Left lung (tissue), 4 donors: ENCODE measurements at regions not wholly inside any gene's neighbourhood (a gene's known extent, or its start where the extent isn't known, plus 50 kb on each side); places are given as distances from the start of the nearest gene placed in this dataset.
"Not testable (repeated sequence)": the region's sequence is repeated elsewhere in the genome, so short reads cannot be mapped to it uniquely, and the experiment has no call there.

ENCODE experiments used
- ATAC-seq: fragments of 200-7000 bp; cut with Tn5 transposase; one replicate; pipeline ENCODE4 v1.9.1; 2020; ENCODE audit warnings: moderate library complexity
- DNase-seq, 4 donors: peaks; one replicate each; pipeline ENCODE4 v3.0.0-alpha.2; 2013 to 2020
- H3K27ac ChIP-seq, 2 donors: fragments of 200-600 bp; sonication (generic) in 1 of 2; one replicate each; pipeline versions ENCODE4 v1.5.0 to v1.8.0; 2020 to 2021
- H3K27me3 ChIP-seq, 2 donors: fragments of 200-600 bp; sonication (generic) in 1 of 2; one replicate each; pipeline versions ENCODE4 v1.5.0 to v1.8.0; 2020 to 2021
- H3K36me3 ChIP-seq, 2 donors: fragments of 200-600 bp; sonication (generic) in 1 of 2; one replicate each; pipeline versions ENCODE4 v1.5.0 to v1.8.0; 2020 to 2021
- H3K4me1 ChIP-seq, 2 donors: fragments of 200-600 bp; one replicate each; pipeline ENCODE4 v1.8.0; 2021
- H3K4me3 ChIP-seq, 2 donors: fragments of 200-600 bp; sonication (generic) in 1 of 2; one replicate each; pipeline versions ENCODE4 v1.5.0 to v1.8.0; 2020 to 2021; ENCODE audit warnings: mild to moderate bottlenecking in 1 of 2
- H3K9me3 ChIP-seq, 2 donors: fragments of 200-600 bp; sonication (generic) in 1 of 2; one replicate each; pipeline versions ENCODE4 v1.5.0 to v1.8.0; 2020 to 2021
- CTCF ChIP-seq, 2 donors: fragments of 200-600 bp; sonication (generic) in 1 of 2; IDR thresholded peaks; one replicate each; pipeline versions ENCODE4 v1.5.0 to v1.8.0; 2021; ENCODE audit warnings: antibody characterized with exemption in 2 of 2
- intact Hi-C, 2 donors: fragments of 100-400 bp; cut with DNase I; formaldehyde crosslinking; loops; one replicate each; pipeline versions ENCODE4 v1.11.2 to v1.14.2; 2022
- donor health status: DM: no; HTN: yes; CAD: no.
- donor health status: DM: no; HTN: no; CAD: no.

- Histone ChIP-seq H3K27me3 (no peaks in the 10 kb centered on the region), H3K4me3 (no peak overlapping the region), H3K36me3 (no peaks in the 10 kb centered on the region), H3K9me3 (no peaks in the 10 kb centered on the region), H3K4me1 (no peaks in the 10 kb centered on the region), H3K27ac (no peak overlapping the region)
- no peak for DNase-seq
- intact Hi-C loops: no loop called here
- TF ChIP-seq CTCF (IDR thresholded peaks at IDR 0.05): no peak
- ATAC-seq: no peak
Observed at GRCh38 chr14:83085725-83086124, 1552.1 kb upstream of the SEL1L start.

GRCh38 chr14:83091991-83092956 lies 1558.6 kb upstream of the SEL1L start:
- ATAC-seq, H3K9me3 ChIP-seq, H3K4me1 ChIP-seq, intact Hi-C loops, H3K27ac ChIP-seq, H3K4me3 ChIP-seq, H3K27me3 ChIP-seq, H3K36me3 ChIP-seq: not testable (repeated sequence)
- peak in 3 of 4 donors; percentile 9 to 67 (median 20) for DNase-seq

- Histone ChIP-seq H3K9me3 (peaks cover 0 to 6% of the 10 kb centered on the region in 2 donors), H3K27ac (no peak overlapping the region), H3K4me1 (no peaks in the 10 kb centered on the region), H3K27me3 (no peaks in the 10 kb centered on the region), H3K4me3 (no peak overlapping the region), H3K36me3 (no peaks in the 10 kb centered on the region)
- TF ChIP-seq CTCF (IDR thresholded peaks at IDR 0.05): no peak
- intact Hi-C loops: no loop called here
- DNase-seq (peak in 1 of 4 donors; percentile 10), ATAC-seq (no peak)
Observed at GRCh38 chr14:83096092-83096491, 1562.4 kb upstream of the SEL1L start.

GRCh38 chr14:83101846-83102245 lies 1568.2 kb upstream of the SEL1L start:
- Histone ChIP-seq H3K36me3 (no peaks in the 10 kb centered on the region), H3K27ac (no peak overlapping the region), H3K27me3 (no peaks in the 10 kb centered on the region), H3K4me3 (no peak overlapping the region), H3K4me1 (no peaks in the 10 kb centered on the region), H3K9me3 (no peaks in the 10 kb centered on the region)
- intact Hi-C loops: no loop called here
- no peak for TF ChIP-seq CTCF (IDR thresholded peaks at IDR 0.05)
- no peak for ATAC-seq
- no peak for DNase-seq

- Histone ChIP-seq H3K27ac (no peak overlapping the region), H3K9me3 (peaks cover 0 to under 1% of the 10 kb centered on the region in 2 donors), H3K27me3 (no peaks in the 10 kb centered on the region), H3K36me3 (no peaks in the 10 kb centered on the region), H3K4me3 (no peak overlapping the region), H3K4me1 (no peaks in the 10 kb centered on the region)
- intact Hi-C loops: no loop called here
- TF ChIP-seq CTCF (IDR thresholded peaks at IDR 0.05): no peak
- DNase-seq: peak in 1 of 4 donors; percentile 10
- ATAC-seq: no peak
Observed at GRCh38 chr14:83118029-83118428, 1584.4 kb upstream of the SEL1L start.
